NCI-H748 (cell line): ENCODE measurements at regions not wholly inside any gene's neighbourhood (a gene's known extent, or its start where the extent isn't known, plus 50 kb on each side); places are given as distances from the start of the nearest gene placed in this dataset.
A peak's percentile ranks its signal among the peaks of the same experiment; 100 is the strongest.
"Not testable (repeated sequence)": the region's sequence is repeated elsewhere in the genome, so short reads cannot be mapped to it uniquely, and the experiment has no call there.

Source experiments
- DNase-seq: peaks from one replicate; lab custom pipeline; 2025; ENCODE audit not compliant: unreplicated experiment; lab: John Stamatoyannopoulos, UW

GRCh38 chr2:239806276-239806675 is 218.9 kb downstream of the NDUFA10 start:
- no peak for DNase-seq

GRCh38 chr2:239805414-239805813 is 219.7 kb downstream of the NDUFA10 start:
- DNase-seq, result no peak

DNA sequence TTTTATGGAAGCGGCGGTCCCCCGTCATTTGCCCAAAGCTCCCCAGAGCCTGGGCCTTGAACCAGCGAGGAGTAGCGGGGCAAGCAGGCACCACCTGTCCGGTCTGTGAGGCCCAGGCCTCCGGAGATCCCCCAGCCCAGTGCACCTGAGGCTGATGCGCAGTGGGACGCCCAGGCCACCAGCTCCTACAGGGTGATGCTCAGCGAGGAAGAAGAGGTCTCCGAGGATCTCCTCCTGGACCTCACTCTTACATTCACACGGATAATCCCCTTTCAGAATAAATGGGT is 220.2 kb downstream of the NDUFA10 start:
- DNase-seq, result no peak

DNA sequence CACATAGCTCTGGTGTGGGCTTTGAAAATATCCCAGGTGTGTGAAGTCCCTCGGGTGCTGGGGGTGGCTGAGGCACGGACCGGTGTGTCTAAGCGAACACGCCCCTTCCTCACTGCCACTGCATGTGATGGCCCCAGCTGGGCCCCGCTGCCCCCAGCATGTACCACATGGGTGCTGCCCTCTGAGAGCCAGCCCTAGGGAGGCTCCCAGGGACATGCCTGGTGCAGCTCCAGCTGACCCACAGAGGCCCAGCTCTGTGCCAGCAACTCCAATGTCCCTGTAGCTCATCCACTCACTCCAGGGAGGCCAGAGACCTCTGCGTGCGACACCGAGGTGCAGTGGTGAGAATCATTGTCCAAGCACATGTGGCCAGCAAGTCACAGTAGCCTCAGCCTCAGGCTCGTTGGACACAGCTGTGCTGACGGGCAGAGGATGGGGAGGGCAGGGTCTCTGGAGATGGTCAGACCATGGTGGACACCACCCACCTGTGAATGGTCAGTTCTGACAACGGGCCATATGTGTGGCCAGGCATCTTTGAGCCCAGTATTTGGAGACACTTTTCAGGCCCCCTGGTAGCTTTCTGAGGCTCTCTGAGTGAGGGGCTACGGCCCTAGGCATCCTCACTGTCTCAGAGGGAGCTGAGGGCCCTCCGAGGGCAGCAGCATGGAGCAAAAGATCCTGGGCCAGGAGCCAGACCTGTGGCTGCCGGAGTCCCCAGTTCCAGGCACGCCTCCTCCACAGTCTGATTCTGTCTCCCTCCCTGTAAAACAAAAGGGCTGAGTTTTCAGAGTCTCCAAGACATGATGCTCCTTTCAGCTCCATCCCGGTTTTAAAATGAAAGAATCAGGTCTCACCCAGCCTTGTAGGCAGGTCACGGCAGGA is 220.7 kb downstream of the NDUFA10 start:
- no peak for DNase-seq

GRCh38 chr2:239803766-239804115 is 221.4 kb downstream of the NDUFA10 start:
- no peak for DNase-seq

DNA sequence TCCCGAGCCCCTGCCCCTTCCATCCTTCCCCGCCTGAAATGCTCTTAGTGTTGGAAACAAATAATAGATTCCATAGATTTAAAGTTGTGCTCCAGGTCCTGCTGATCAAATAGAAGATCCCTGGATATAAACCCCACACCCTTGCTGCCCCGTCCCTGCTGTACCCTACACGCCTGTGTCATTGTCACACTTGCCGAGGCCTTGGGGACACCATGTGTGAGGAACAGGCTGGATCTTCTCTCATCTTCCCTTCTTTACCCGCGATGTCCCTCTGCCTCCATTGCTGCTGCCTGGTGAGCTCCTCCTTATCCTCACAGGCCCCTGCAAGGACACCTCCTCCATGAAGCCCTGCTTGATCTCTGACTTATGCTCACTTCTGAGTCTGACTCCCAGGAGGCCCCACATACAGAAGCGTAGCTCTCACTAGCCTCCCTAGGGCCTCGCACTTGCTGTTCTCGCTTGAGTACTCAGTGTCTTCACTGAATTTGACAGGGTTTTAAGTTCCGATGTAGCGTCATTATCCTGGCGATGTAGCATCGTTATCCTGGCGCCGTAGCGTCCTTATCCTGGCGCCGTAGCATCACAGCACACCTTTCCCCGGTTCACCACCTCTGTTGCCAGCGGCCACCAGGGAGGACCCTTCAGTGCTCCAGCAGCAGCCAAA is 221.9 kb downstream of the NDUFA10 start:
- no peak for DNase-seq

DNA sequence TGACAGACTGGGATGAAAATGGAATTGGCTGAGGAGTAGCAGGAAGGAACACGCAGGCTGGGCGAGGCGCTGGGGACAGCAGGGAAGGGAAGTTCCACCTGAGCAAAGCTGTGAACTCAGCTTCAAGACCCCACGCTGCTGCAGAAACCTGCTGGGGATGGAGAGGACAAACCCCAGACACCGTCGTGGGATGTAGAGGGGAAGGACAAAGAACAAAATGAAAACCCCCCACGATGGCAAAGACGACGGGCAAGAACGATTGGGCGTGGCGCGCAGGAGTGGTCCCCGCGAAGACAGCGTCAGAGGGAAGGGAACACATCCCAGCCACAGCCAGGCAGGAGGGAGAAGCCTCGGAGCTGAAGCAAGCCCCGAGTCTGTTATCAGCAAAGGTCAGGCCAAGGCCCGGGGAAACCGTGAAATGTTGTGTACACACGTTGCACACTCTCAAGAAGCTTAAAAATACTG is 222.9 kb downstream of the NDUFA10 start:
- DNase-seq, result peak; percentile 24

DNA sequence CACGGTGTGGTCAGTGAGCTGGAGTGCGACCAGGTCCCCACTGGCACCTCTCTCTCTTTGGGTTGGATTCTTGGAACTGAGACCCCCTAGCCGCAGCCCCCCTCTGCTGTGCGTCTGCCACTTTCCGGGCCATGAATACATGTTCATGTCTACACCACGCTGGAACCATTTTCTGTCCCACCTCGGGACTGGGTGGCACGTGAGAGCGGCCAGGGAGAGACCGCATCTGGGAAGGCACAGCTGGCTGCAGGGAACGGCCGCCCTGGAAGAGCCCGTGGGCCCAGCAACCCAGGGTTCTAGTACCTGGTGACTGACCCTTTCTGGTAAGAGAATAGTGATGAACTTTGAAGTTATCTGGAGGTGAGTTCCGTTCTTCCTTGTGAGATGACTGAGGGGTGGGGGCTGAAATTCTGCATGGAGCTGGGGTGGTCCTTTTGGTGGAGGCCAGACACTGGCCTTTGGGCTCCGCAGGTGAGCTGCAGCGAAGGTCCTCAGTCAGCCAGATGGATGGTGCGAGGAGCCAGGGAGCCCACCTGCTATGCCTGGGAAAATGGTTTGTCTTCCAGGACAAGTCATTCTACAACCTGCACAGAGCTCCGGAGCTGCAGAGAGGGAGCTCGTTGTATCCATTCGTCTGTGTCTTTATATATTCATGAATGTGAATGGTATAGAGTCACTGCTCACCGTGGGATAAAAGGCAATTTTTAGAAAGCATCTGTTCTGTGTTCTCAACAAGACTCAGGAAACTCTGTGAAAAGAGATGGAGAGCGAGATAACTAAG is 223.5 kb downstream of the NDUFA10 start:
- no peak for DNase-seq

DNA sequence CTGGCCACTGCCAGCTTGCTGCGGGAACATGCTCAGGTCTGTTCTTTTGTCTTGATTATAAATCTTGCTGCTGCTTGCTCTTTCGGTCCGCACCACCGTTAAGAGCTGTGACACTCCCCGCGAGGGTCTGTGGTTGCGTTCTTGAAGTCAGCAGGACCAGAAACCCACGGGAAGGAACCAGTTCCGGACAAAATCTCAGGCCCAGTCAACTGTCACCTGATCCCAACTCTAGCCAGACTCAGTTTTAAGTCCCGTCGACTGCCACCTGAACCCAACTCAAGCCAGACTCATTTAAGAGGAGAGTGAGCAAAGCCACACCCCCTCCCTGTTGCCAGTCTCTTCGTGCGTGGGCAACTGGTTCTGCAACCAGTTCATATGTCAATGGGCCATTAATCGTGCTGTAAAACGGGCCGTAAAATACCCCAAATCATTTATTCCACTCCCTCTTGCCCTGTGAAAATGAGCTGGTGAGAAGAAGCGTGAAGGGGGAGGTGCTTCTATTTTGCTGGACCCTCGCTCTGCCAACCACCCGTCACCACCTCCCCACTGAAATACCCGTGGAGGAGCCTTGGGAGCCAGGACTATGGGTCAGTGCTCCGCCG is 224.3 kb downstream of the NDUFA10 start:
- no peak for DNase-seq

GRCh38 chr2:239797316-239797715 is 227.8 kb downstream of the NDUFA10 start:
- no peak for DNase-seq

GRCh38 chr2:239795761-239796160 is 229.4 kb downstream of the NDUFA10 start:
- DNase-seq, result not testable (repeated sequence)

DNA sequence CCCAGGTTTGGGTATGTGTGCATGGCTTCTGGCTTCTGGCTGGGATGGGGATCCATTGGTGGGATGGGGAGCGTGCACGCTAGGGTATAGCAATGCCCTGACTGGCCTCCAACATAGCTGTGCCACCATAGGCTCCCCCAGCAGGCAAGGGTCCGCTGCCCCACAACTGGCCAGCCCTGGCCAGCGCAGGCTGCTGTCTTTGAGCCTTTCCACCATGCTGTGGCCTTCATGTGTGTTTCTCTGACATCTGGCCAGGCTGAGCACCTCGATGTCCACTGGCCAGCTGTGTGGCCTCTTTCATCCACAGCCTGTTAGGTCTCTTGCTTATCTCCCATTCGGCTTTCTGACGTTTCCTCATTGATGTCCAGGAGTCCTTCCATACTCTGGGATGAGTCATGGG is 231.3 kb downstream of the NDUFA10 start:
- DNase-seq, result no peak

- no peak for DNase-seq
Measured at GRCh38 chr2:239793086-239793485, 232.1 kb downstream of the NDUFA10 start.

GRCh38 chr2:239792405-239793084 is 232.6 kb downstream of the NDUFA10 start:
- no peak for DNase-seq

GRCh38 chr2:239791526-239792404 is 233.4 kb downstream of the NDUFA10 start:
- peak; percentile 23 for DNase-seq

DNA sequence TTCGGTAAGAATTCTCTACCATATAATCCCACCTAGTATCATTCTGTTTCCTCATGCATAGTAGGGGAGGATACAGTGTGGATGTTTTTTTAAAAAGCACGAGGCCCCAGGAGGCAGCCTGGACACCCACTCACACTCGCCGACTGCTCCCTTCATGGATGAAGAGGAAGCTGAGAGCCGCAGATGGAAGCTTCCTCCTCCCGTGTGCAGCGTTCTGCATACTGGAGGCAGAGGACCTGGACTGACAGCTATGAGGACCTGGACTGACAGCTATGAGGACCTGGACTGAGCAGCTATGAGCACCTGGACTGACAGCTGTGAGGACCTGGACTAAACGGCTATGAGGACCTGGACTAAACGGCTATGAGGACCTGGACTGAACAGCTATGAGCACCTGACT is 234.4 kb downstream of the NDUFA10 start:
- DNase-seq, result no peak

GRCh38 chr2:239790313-239790712 is 234.8 kb downstream of the NDUFA10 start:
- DNase-seq, result no peak

DNA sequence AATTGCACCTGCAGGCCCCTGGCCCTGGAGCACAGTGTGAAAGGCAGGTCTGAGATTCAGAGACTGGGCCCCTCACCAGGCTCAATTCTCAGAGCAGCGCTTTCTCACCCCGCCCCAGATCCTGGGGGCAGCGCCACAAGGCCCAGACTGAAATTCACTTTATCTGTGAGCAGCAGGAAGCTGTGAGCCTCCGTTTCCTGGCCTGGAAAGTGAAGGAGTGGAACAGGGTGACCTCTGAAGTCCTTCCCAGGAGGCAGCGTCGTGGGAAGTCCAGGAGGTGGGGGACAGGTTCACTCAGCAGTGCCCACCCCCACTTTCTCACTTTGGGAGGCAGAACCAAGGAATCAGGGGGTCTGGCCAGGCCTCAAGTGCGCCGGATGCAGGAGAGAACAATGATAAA is 235.4 kb downstream of the NDUFA10 start:
- no peak for DNase-seq

DNA sequence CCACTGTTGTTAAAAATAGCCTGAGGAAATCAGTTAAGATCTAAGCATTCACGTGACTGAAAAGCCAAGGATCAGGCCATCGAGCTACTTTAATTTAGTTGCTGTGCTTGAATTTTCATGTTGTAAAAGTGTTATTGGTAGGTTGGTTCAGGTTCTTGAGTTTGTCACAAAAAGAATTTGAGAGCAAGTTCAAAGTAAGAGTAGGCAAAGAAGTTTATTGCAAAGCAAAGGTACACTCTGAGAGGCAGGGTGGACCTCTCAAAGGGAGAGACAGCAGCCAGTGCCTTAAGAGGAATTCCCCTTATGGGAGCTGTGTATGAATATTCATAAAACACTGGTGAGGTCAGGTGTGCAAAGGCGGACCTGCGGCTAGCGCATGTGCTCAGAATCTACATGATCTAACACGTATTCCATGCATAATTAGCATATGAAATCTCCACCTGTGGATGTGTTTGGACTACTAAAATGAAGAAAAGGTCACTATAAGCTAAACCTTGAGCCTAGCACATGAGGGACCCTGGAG is 236.5 kb downstream of the NDUFA10 start:
- no peak for DNase-seq
